Inflammatory macrophage treated with lipopolysaccharide for 4 hours (primary cell): ENCODE measurements at regions not wholly inside any gene's neighbourhood (a gene's known extent, or its start where the extent isn't known, plus 50 kb on each side); places are given as distances from the start of the nearest gene placed in this dataset.

Experiments
- DNase-seq: peaks from one replicate; pipeline ENCODE4 v3.0.0-alpha.2; 2020

DNA sequence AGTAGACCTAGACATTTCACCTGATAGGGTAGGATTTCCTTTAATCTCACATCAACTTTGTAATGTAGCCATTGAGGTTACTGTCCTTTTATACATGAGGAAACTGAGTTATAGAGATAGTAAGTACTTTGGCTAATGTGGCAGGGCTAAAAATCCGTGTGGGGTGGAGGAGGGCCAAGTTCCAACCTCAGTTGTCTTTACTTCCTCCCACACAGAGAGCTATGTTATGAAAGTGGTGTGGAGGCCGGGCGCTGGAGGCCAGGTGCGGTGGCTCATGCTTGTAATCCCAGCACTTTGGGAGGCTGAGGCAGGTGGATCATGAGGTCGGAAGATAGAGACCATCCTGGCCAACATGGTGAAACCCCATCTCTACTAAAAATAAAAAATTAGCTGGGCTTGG lies 173.3 kb downstream of the PALM2AKAP2 start:
- no peak for DNase-seq

GRCh38 chr9:109953813-109954497 lies 174.0 kb downstream of the PALM2AKAP2 start:
- DNase-seq: peak; percentile 65

DNA sequence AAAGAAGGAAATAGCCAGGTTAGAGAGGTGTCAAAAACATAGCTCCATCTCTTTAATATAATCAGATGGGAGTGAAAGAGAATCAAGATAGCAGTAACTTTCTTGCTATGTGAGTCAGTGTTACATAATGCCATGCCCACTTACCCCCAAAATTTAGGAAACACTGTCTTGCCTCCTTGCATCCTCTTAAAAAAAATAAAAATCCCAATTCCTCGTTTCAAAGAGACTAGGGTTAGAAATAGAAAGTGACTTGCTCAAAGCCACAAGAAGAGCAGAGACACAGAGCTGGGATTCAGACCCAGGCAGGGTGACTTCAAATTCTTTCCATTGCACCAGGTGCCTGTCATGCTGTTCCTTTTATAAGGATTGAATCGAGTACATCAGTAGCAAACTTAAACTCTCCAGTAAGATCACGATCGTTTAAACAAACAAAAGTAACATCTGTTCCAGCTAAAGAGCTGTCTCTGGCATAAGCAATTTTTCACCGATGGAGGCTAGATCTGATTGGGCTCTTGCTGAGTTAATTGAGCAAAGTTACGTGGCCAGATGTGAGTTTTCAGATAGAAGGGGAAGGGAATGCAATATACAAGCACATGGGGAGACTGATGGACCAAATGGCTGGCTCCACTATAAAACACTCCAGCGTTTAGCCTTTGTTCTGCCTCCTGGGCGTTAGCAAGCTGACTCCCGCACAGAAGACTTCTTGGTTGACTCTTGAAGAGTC lies 176.9 kb downstream of the PALM2AKAP2 start:
- peak; percentile 52 for DNase-seq

DNA sequence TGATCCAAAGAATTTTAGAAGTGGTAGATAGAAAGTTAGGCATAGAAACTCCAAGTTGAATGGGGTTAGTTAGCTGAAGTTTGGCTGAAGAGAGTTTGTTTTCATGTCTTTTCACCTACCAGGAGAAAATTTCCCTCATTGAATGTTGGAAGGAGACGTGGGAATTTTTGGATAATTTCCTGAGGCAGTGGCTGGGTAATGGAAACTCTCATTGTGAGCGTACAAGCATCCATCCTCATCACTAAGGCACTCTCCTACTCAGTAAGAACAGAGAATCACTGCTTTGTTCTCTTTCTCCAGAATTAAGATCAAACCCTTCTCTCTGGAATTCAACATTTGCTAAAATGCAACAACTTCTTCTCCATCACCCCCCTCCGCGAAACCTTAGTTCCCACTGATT lies 179.7 kb downstream of the PALM2AKAP2 start:
- DNase-seq: no peak

DNA sequence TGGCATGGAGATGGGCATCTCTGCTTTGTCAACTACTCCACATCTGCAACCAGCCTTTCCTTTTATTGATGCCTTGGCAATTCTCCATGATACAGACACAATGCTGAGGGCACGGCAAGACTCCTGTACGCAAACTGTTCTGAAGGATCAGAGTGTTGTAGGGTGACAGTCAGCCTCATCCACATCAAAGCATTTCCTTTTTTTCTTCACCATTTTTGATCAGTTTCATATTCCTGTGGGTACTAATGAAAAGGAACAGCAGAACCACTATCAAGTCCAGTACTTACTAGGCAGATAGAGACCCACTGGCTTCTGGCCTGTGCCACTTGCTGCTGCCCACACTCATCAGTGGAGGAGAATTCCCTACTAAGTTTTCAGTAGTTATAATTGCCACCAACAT lies 181.6 kb downstream of the PALM2AKAP2 start:
- DNase-seq: no peak

DNA sequence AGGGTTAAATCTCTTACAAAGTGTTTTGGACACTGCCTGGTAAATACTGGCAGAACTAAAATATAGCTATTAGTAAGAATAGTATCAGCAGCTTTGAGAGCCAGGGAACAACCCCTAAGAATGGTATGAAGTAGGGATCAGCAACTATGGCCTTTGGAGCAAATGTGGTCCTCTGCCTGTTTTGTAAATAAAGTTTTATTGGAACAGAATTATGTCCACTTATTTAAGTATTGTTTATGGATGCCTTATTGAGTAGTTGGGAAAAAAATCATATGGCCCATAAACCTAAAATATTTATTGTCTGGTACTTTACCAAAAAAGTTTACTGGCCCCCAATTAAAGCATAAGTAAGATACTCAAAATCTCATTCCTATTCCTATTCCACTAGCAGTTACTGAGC lies 182.2 kb downstream of the PALM2AKAP2 start:
- DNase-seq: no peak

GRCh38 chr9:109963079-109963478 lies 183.1 kb downstream of the PALM2AKAP2 start:
- DNase-seq: no peak

GRCh38 chr9:109966643-109967368 lies 186.8 kb downstream of the PALM2AKAP2 start:
- no peak for DNase-seq

DNA sequence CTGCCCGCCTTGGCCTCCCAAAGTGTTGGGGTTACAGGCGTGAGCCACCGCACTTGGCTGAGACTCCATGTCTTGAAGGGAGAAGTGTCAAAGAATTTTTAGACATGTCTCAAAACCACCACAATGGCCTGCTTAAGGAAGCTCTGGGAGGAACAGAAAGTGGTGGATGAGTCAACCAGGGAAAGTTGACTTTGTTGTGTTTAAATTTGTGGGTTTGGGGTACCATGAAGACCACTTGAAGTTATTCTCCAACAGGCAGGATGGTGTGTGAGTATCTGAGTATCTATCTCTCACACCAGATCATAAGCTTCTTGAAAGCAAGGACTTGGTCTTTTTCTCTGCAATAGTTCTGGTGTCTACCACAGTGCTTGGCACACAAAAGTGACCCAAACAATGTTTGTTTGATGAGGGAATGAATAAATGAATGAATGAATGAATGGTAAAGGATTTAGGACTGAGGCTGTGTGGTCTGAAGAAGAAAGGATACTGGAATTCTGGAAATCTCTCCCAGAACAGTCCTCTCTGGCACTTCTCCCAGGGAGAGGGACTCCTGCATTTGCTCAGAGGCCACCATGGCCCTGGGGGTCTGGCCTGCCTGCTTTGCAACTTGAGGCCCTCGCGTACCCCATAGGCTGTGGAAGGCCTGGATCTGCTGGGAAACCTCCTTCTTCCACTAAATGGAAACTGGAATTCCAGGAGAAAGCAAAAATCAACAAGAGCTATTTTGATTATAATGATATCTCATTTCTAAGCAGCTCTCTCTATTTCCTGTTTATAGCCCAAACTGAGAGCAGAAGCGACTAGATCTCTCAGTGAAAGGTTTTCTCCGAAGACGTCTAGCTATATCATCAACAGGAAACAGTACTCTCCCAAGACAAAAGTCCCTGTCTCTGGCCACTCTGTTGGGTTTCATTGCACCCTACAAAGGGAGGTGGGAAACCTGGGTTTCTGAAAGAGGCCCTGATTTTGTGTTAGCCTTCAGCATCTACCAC lies 187.9 kb downstream of the PALM2AKAP2 start:
- DNase-seq: peak; percentile 77

DNA sequence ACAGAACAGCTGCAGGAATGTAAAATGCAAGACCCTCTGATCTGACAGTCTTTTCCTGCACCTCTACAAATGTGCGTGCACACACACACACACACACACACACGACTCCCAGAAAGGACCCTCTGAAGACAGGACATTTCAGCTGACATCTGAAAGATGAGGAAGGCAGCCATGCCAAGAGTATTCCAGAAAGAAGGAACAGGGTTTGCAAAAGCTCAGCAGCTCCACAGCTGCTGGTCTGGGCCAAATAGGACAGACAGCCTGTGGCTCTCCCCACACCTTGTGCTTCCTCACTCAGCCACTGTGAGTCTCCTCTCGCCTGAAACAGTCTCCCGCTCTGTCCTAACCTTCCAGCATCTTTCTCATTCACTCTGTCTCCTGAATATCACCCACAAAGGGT lies 189.0 kb downstream of the PALM2AKAP2 start:
- no peak for DNase-seq

- no peak for DNase-seq
Measured at GRCh38 chr9:109969573-109970237, 189.7 kb downstream of the PALM2AKAP2 start.

DNA sequence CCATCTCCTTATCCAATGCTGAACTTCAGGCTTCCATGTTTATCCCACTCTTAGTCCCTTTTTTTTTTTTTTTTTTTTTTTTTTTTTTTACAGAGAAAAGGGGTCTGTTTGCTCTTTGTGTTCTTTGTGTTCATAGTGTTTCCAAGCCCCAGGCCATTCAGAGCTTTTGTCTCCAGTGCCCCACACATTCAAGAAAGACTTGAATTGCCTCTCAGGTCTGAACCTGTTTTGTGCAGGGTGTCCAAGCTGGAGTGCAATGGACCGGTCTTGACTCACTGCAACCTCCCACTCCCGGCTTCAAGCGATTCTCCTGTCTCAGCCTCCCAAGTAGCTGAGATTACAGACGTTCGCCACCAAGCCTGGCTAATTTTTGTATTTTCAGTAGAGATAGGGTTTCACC lies 191.2 kb downstream of the PALM2AKAP2 start:
- DNase-seq: no peak

DNA sequence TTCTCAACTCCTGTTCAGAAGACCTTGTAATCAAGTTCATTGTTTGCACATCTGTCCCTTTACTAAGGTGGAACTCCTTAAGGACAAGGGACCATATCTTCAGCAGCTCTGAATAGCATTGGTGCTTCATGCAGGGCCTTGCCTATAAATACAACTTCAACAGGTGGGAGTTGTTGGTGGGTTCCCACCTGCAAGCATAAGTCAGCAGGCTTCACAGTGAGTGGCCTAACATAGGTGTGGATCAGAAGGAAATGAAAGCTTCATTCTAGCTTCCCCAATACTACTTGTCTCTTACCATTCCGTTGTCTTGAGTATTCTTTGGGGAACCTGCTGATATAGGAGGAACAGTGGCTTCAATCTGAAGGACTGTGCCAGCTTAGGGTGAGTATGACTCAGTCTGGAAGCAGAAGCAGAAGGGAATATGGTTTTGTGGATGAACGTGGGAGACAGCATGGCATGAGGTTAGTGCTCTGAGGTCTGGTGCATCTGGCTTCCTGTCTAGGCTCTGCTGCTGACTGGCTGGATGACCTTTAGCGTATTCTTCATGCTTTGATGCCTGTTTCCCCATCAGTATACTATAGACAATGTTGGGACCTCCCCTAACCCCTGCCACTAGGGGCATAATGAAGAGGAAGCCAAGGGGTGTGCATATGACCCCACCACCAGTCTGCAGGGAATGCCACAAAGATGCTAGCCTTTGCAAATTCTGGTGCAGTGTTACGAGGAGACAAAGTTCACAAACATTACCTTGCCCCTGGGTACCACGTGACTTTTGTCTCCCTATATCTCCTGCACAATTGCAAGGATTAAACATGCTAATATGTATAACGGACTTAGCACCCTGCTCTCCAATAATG lies 192.3 kb downstream of the PALM2AKAP2 start:
- DNase-seq: peak; percentile 94

DNA sequence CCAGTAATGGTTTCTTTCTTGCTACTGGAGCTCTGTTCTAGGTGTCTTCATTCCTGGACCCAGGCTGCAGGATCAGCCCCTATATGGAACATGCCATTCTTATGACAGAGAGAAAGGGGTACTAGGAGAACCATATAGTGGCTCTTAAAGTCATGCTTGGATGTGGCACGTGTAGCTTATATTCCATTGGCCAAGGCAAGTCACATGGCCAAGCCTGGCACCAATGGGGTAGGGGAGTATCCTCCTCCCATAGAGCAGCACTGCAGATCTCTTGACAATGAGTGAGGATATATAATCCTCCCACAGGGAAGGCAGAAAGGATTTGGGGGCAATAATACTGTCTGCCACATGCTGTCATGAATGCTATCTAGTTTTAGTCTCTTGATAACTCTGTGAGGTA lies 193.3 kb downstream of the PALM2AKAP2 start:
- no peak for DNase-seq

- peak; percentile 99 for DNase-seq
Measured at GRCh38 chr9:109974143-109974917, 194.3 kb downstream of the PALM2AKAP2 start.

DNA sequence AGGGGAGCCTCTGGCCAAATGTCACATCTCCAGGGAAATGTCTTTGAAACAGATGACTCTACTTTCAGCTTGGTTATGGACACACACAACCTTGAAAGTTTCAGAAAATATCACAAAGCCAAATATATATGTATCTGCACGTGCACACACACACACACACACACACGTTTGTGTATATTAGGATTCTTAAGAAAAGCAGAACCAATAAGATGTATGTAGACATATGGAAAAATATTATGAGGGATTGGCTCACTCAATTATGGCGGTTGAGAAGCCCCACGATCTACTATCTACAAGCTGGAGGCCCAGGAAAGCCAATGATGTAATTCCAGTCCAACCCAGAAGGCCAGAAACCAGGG lies 194.9 kb downstream of the PALM2AKAP2 start:
- peak; percentile 4 for DNase-seq

- DNase-seq: no peak
Measured at GRCh38 chr9:109975574-109976295, 195.7 kb downstream of the PALM2AKAP2 start.

- DNase-seq: no peak
Measured at GRCh38 chr9:109976303-109976702, 196.3 kb downstream of the PALM2AKAP2 start.

GRCh38 chr9:109977521-109977920 lies 197.5 kb downstream of the PALM2AKAP2 start:
- no peak for DNase-seq

GRCh38 chr9:109981091-109981490 lies 201.1 kb downstream of the PALM2AKAP2 start:
- DNase-seq: no peak
